RWPE1 (cell line): ENCODE measurements at regions not wholly inside any gene's neighbourhood (a gene's known extent, or its start where the extent isn't known, plus 50 kb on each side); places are given as distances from the start of the nearest gene placed in this dataset.
A peak's percentile ranks its signal among the peaks of the same experiment; 100 is the strongest.

Experiments used
- CTCF ChIA-PET: fragments of 350-600 bp; sonication (Branson Sonifier 250); formaldehyde crosslinking; extraction: SDS; loops from one replicate; lab custom pipeline; 2021; lab: Yijun Ruan, JAX
- POLR2A ChIA-PET: fragments of 400-600 bp; formaldehyde crosslinking; extraction: SDS; loops from one replicate; lab custom pipeline; 2020; ENCODE audit warnings: antibody characterized with exemption; ENCODE audit not compliant: low non-redundant PET; lab: Yijun Ruan, JAX
- DNase-seq: peaks from one replicate; pipeline ENCODE4 v3.0.0; 2012; ENCODE audit warnings: low spot score
- H3K27ac ChIP-seq: fragments of 450-650 bp; 2 replicates; pipeline ENCODE4 v1.5.1; 2017
- CTCF ChIP-seq: fragments of 450-650 bp; conservative IDR thresholded peaks from 2 replicates; pipeline ENCODE4 v1.5.1; 2017; ENCODE audit warnings: low read depth, mild to moderate bottlenecking

GRCh38 chr3:124210899-124211298 is 219.0 kb upstream of the ROPN1 start:
- POLR2A ChIA-PET: no interaction called here
- CTCF ChIA-PET: no interaction called here
- H3K27ac ChIP-seq: no peak overlapping the region
- no peak for DNase-seq
- TF ChIP-seq CTCF: no peak

GRCh38 chr3:124213641-124214040 is 221.7 kb upstream of the ROPN1 start:
- no peak for DNase-seq
- CTCF ChIA-PET: interaction anchor here (0.6 kb wide), 1 partner anchor 54 kb away, joined by 3 read pairs; no protein-coding TSS in a partner anchor
- POLR2A ChIA-PET: no interaction called here
- no peak for TF ChIP-seq CTCF
- H3K27ac ChIP-seq: no peak overlapping the region

GRCh38 chr3:124217542-124217941 is 225.6 kb upstream of the ROPN1 start:
- TF ChIP-seq CTCF: no peak
- ChIA-PET POLR2A (no interaction called here), CTCF (interaction anchor here (0.7 kb wide), 1 partner anchor 200 kb away, joined by 3 read pairs; no protein-coding TSS in a partner anchor)
- peak; percentile 58 for DNase-seq
- H3K27ac ChIP-seq: no peak overlapping the region

- CTCF ChIA-PET: no interaction called here
- DNase-seq: no peak
- POLR2A ChIA-PET: no interaction called here
- no peak for TF ChIP-seq CTCF
- H3K27ac ChIP-seq: no peak overlapping the region
These were observed 229.5 kb upstream of the ROPN1 start for GRCh38 chr3:124221422-124221821.

GRCh38 chr3:124223853-124224252 is 231.9 kb upstream of the ROPN1 start:
- no peak for DNase-seq
- no peak for TF ChIP-seq CTCF
- ChIA-PET POLR2A (no interaction called here), CTCF (interaction anchor here (0.7 kb wide), 1 partner anchor 750 kb away, joined by 3 read pairs; no protein-coding TSS in a partner anchor)
- no peak overlapping the region for H3K27ac ChIP-seq

- DNase-seq: no peak
- no peak for TF ChIP-seq CTCF
- ChIA-PET POLR2A (interaction anchor here (0.6 kb wide), 1 partner anchor 17 kb away, joined by 3 read pairs; no protein-coding TSS in a partner anchor), CTCF (no interaction called here)
- H3K27ac ChIP-seq: no peak overlapping the region
These were observed 235.3 kb upstream of the ROPN1 start for GRCh38 chr3:124227150-124227630.
